ENCODE measurements at regions not wholly inside any gene's neighbourhood (a gene's known extent, or its start where the extent isn't known, plus 50 kb on each side); places are given as distances from the start of the nearest gene placed in this dataset.

GRCh38 chr12:67152451-67152850, 116.7 kb upstream of the CAND1 start:
- H3K4me3 ChIP-seq, result no peak overlapping the region
- DNase-seq (no peak), ATAC-seq (no peak)
- H3K4me1 ChIP-seq, result no peaks in the 10 kb centered on the region
- H3K36me3 ChIP-seq, result no peaks in the 10 kb centered on the region
- H3K27ac ChIP-seq, result no peak overlapping the region
- 35 to 59% (median 55%) methylated on average over 2 of the region's 2 CpGs for WGBS, 4 donors
- TF ChIP-seq, protein P1, sequence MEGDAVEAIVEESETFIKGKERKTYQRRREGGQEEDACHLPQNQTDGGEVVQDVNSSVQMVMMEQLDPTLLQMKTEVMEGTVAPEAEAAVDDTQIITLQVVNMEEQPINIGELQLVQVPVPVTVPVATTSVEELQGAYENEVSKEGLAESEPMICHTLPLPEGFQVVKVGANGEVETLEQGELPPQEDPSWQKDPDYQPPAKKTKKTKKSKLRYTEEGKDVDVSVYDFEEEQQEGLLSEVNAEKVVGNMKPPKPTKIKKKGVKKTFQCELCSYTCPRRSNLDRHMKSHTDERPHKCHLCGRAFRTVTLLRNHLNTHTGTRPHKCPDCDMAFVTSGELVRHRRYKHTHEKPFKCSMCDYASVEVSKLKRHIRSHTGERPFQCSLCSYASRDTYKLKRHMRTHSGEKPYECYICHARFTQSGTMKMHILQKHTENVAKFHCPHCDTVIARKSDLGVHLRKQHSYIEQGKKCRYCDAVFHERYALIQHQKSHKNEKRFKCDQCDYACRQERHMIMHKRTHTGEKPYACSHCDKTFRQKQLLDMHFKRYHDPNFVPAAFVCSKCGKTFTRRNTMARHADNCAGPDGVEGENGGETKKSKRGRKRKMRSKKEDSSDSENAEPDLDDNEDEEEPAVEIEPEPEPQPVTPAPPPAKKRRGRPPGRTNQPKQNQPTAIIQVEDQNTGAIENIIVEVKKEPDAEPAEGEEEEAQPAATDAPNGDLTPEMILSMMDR (IDR thresholded peaks at IDR 0.05), result no peak
- intact Hi-C loops (cut with DNase I), result no loop called here
- no peaks in the 10 kb centered on the region for H3K9me3 ChIP-seq
- peaks cover 0 to 1% (median 0%) of the 10 kb centered on the region in 9 donors for H3K27me3 ChIP-seq

DNA sequence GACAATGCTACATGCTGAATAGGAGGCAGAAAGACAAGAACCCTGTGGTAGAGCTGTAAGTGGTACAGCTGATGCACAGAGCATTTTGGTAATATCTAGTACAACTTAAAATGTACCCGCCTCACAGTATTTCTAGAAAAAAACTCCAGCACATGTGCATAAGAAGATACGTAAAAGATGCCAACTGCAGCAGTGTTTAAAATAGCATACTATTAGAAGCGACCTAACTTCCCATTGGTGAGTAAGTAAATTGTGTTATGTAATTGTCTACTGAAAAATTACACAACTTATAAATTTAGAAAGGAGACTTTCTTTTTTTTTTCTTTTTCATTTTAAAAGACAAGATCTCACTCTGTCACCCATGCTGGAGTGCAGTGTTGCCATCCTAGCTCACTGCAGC, 114.3 kb upstream of the CAND1 start:
- H3K27ac ChIP-seq, result no peak overlapping the region
- intact Hi-C loops (cut with DNase I), result no loop called here
- TF ChIP-seq, protein P1 (IDR thresholded peaks at IDR 0.05), result no peak
- TF ChIP-seq POLR2A (IDR thresholded peaks at IDR 0.05), result no peak
- no peaks in the 10 kb centered on the region for H3K36me3 ChIP-seq
- WGBS, 4 donors, result 56 to 73% (median 57%) methylated on average over 3 of the region's 3 CpGs
- H3K27me3 ChIP-seq, result peaks cover 0 to 2% (median 0%) of the 10 kb centered on the region in 9 donors
- H3K4me3 ChIP-seq, result no peak overlapping the region
- ATAC-seq (no peak), DNase-seq (no peak)
- H3K4me1 ChIP-seq, result no peaks in the 10 kb centered on the region
- no peaks in the 10 kb centered on the region for H3K9me3 ChIP-seq

DNA sequence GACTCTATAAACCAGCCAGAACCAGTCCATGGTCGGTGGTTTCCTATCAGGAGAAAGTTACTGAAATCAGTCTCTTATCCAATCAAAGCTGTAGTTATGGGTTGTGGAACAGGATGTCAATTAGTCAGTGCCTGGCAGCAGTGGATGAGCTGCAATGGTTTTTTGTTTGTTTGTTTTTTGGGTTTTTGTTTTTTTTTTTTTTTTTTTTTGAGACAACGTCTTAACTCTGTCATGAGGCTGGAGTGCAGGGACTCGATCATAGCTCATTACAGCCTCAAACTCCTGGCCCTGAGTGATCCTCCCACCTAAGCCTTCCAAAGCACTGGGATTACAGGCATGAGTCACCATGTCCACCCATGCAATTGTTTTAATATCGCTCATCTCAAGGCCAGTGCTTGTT, 113.3 kb upstream of the CAND1 start:
- Histone ChIP-seq H3K27me3 (peaks cover 0 to 2% (median 0%) of the 10 kb centered on the region in 9 donors), H3K4me1 (no peaks in the 10 kb centered on the region), H3K9me3 (no peaks in the 10 kb centered on the region), H3K27ac (no peak overlapping the region), H3K36me3 (no peaks in the 10 kb centered on the region), H3K4me3 (no peak overlapping the region)
- TF ChIP-seq POLR2A (IDR thresholded peaks at IDR 0.05), result no peak
- TF ChIP-seq, protein P1 (IDR thresholded peaks at IDR 0.05), result no peak
- WGBS, 4 donors, result 72 to 77% (median 74%) methylated on average over 4 of the region's 4 CpGs
- intact Hi-C loops (cut with DNase I), result no loop called here
- no peak for ATAC-seq
- no peak for DNase-seq

- 80 to 85% (median 83%) methylated on average over 6 of the region's 6 CpGs for WGBS, 4 donors
These were observed 107.7 kb upstream of the CAND1 start for GRCh38 chr12:67161322-67161918.

More at GRCh38 chr12:67161322-67161918, 107.7 kb upstream of the CAND1 start:
- no peaks in the 10 kb centered on the region for H3K36me3 ChIP-seq
- ATAC-seq (peak in 1 of 4 donors; percentile 42), DNase-seq (no peak)
- intact Hi-C loops (cut with DNase I), result loop anchor here in 2 of 10 donors (5.0 kb wide), 1 partner anchor 61 kb away; no protein-coding TSS in a partner anchor
- no peaks in the 10 kb centered on the region for H3K9me3 ChIP-seq
- no peak for TF ChIP-seq POLR2A (IDR thresholded peaks at IDR 0.05)
- TF ChIP-seq, protein P1 (IDR thresholded peaks at IDR 0.05), result peak; percentile 16 to 57 (median 38)
- no peaks in the 10 kb centered on the region for H3K4me1 ChIP-seq
- no peak overlapping the region for H3K4me3 ChIP-seq
- peaks cover 0 to 2% (median 0%) of the 10 kb centered on the region in 9 donors for H3K27me3 ChIP-seq
- no peak overlapping the region for H3K27ac ChIP-seq
